Bronchial epithelial cell (primary cell): ENCODE measurements at regions not wholly inside any gene's neighbourhood (a gene's known extent, or its start where the extent isn't known, plus 50 kb on each side); places are given as distances from the start of the nearest gene placed in this dataset.
A peak's percentile ranks its signal among the peaks of the same experiment; 100 is the strongest.

Experiments used
- DNase-seq: peaks from one replicate; pipeline ENCODE4 v3.0.0-alpha.2; 2010; ENCODE audit warnings: low read depth
- FAIRE-seq: peaks from 2 replicates; lab custom pipeline; 2011; peaks lifted over from hg19 to GRCh38; lab: Jason Lieb, UNC
- H3K27me3 ChIP-seq: 2 replicates; pipeline ENCODE4 v1.5.1; 2011; ENCODE audit warnings: low read length; ENCODE audit not compliant: control insufficient read depth, insufficient read depth
- H3K36me3 ChIP-seq: 2 replicates; pipeline ENCODE4 v1.5.1; 2011; ENCODE audit warnings: low read length; ENCODE audit not compliant: control insufficient read depth, insufficient read depth
- H3K4me3 ChIP-seq: 2 replicates; pipeline ENCODE4 v1.5.1; 2011; ENCODE audit warnings: mild to moderate bottlenecking, low read depth, low read length, control low read depth
- CTCF ChIP-seq: IDR thresholded peaks from 2 replicates; pipeline ENCODE4 v1.5.1; 2011; ENCODE audit warnings: mild to moderate bottlenecking, moderate library complexity, low read length, control low read depth, inconsistent platforms; ENCODE audit not compliant: insufficient read depth, severe bottlenecking

GRCh38 chr14:97916100-97916499 lies 1118.9 kb downstream of the VRK1 start:
- no peak for TF ChIP-seq CTCF
- no peak for FAIRE-seq

GRCh38 chr14:97916669-97917568 lies 1119.7 kb downstream of the VRK1 start:
- Histone ChIP-seq H3K4me3 (no peak overlapping the region), H3K36me3 (no peaks in the 10 kb centered on the region), H3K27me3 (peaks cover 2% of the 10 kb centered on the region)
- TF ChIP-seq CTCF: no peak
- peak; percentile 47 for DNase-seq
- no peak for FAIRE-seq

More at GRCh38 chr14:97916100-97916499, 1118.9 kb downstream of the VRK1 start:
- DNase-seq: peak; percentile 21
- no peaks in the 10 kb centered on the region for H3K36me3 ChIP-seq
- no peak overlapping the region for H3K4me3 ChIP-seq
- H3K27me3 ChIP-seq: peaks cover 5% of the 10 kb centered on the region

- Histone ChIP-seq H3K36me3 (no peaks in the 10 kb centered on the region), H3K27me3 (no peaks in the 10 kb centered on the region), H3K4me3 (no peak overlapping the region)
- DNase-seq (no peak), FAIRE-seq (peak; percentile 28)
- TF ChIP-seq CTCF: no peak
These were observed 1123.0 kb downstream of the VRK1 start for GRCh38 chr14:97920201-97920600.

GRCh38 chr14:97921296-97921695 lies 1124.1 kb downstream of the VRK1 start:
- H3K4me3 ChIP-seq: no peak overlapping the region
- H3K27me3 ChIP-seq: no peaks in the 10 kb centered on the region
- DNase-seq: no peak
- TF ChIP-seq CTCF: no peak
- H3K36me3 ChIP-seq: no peaks in the 10 kb centered on the region
- FAIRE-seq: no peak

GRCh38 chr14:97924922-97925613 lies 1127.9 kb downstream of the VRK1 start:
- FAIRE-seq (peak; percentile 80), DNase-seq (no peak)
- no peaks in the 10 kb centered on the region for H3K36me3 ChIP-seq
- H3K27me3 ChIP-seq: no peaks in the 10 kb centered on the region
- H3K4me3 ChIP-seq: no peak overlapping the region
- no peak for TF ChIP-seq CTCF
